Sigmoid colon (tissue), 6 donors: ENCODE measurements at regions not wholly inside any gene's neighbourhood (a gene's known extent, or its start where the extent isn't known, plus 50 kb on each side); places are given as distances from the start of the nearest gene placed in this dataset.

ENCODE experiments used
- DNase-seq: peaks from one replicate; pipeline ENCODE4 v3.0.0-alpha.2; 2019
- H3K27ac ChIP-seq, 4 donors: fragments of 200-600 bp; sonication (generic); one replicate each; pipeline ENCODE4 v1.5.1; 2016 to 2019; ENCODE audit warnings: mild to moderate bottlenecking in 1 of 4
- H3K27me3 ChIP-seq, 3 donors: fragments of 200-600 bp; sonication (generic); one replicate each; pipeline ENCODE4 v1.5.1; 2019; ENCODE audit warnings: mild to moderate bottlenecking in 1 of 3
- H3K36me3 ChIP-seq, 4 donors: fragments of 200-600 bp; sonication (generic); one replicate each; pipeline ENCODE4 v1.5.1; 2016 to 2019
- H3K4me1 ChIP-seq, 4 donors: fragments of 200-600 bp; sonication (generic); one replicate each; pipeline ENCODE4 v1.5.1; 2017 to 2019
- H3K4me3 ChIP-seq, 4 donors: fragments of 200-600 bp; sonication (generic); one replicate each; pipeline ENCODE4 v1.5.1; 2017 to 2019; ENCODE audit warnings: mild to moderate bottlenecking in 2 of 4, moderate library complexity in 1 of 4
- H3K9me3 ChIP-seq, 4 donors: fragments of 200-600 bp in 3 of 4; sonication (generic) in 3 of 4; one replicate each; pipeline versions ENCODE4 v1.5.1 to v1.6.1; 2013 to 2019
- EP300 ChIP-seq, 4 donors: sonication (generic); formaldehyde crosslinking; IDR thresholded peaks; one replicate each; pipeline ENCODE4 v1.6.1; 2017; ENCODE audit warnings: antibody characterized with exemption in 4 of 4
- POLR2A ChIP-seq, 2 donors: fragments of 450-650 bp; IDR thresholded peaks; one replicate each; pipeline ENCODE4 v1.6.1; 2016; ENCODE audit warnings: antibody characterized with exemption in 2 of 2, mild to moderate bottlenecking in 2 of 2, moderate library complexity in 2 of 2
- POLR2AphosphoS5 ChIP-seq, 4 donors: sonication (generic); formaldehyde crosslinking; IDR thresholded peaks; one replicate each; pipeline ENCODE4 v1.6.1; 2017; ENCODE audit warnings: antibody characterized with exemption in 4 of 4
- whole genome bisulfite sequencing, 2 donors: extraction: QIAGEN DNeasy Blood & Tissue Kit; methylation state at CpG; one replicate each; pipeline ENCODE4 v1.1.7; 2013; 5-methylcytosine and 5-hydroxymethylcytosine counted together
- intact Hi-C: fragments of 100-400 bp; cut with DNase I; formaldehyde crosslinking; loops from one replicate; pipeline ENCODE4 v1.15.1; 2023
- TF ChIP-seq, protein P1 (sequence below), 4 experiments: fragments of 450-650 bp in 3 of 4; fragments of 200-600 bp in 1 of 4; IDR thresholded peaks; one replicate each; pipeline ENCODE4 v1.5.1; 2016 to 2019; ENCODE audit warnings: antibody characterized with exemption in 4 of 4, mild to moderate bottlenecking in 3 of 4, moderate library complexity in 2 of 4
- donor health status: healthy with polysubstance abuse.
- donor health status: healthy.

DNA sequence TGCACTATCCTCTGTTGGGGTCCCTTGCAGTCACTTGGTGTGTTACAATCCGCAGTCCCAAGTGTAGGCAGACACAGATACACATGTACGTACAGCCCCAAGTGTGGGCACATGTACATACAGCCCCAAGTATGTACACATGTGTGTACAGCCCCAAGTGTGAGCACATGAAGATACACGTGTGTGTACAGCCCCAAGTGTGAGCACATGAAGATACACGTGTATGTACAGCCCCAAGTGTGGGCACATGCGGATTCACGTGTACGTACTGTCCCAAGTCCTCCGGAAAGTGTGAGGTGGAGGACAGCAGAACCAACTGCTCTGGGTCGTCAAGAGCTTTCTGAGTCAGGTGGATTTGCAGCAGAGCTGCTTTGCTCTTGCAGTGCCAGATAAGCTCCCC, 440.0 kb downstream of the ZNF516 start:
- TF ChIP-seq EP300 (IDR thresholded peaks at IDR 0.05): no peak
- no peak for TF ChIP-seq POLR2A (IDR thresholded peaks at IDR 0.05)
- TF ChIP-seq, protein P1, sequence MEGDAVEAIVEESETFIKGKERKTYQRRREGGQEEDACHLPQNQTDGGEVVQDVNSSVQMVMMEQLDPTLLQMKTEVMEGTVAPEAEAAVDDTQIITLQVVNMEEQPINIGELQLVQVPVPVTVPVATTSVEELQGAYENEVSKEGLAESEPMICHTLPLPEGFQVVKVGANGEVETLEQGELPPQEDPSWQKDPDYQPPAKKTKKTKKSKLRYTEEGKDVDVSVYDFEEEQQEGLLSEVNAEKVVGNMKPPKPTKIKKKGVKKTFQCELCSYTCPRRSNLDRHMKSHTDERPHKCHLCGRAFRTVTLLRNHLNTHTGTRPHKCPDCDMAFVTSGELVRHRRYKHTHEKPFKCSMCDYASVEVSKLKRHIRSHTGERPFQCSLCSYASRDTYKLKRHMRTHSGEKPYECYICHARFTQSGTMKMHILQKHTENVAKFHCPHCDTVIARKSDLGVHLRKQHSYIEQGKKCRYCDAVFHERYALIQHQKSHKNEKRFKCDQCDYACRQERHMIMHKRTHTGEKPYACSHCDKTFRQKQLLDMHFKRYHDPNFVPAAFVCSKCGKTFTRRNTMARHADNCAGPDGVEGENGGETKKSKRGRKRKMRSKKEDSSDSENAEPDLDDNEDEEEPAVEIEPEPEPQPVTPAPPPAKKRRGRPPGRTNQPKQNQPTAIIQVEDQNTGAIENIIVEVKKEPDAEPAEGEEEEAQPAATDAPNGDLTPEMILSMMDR (IDR thresholded peaks at IDR 0.05): no peak
- TF ChIP-seq POLR2AphosphoS5 (IDR thresholded peaks at IDR 0.05): no peak
- H3K9me3 ChIP-seq: peaks cover 0 to 4% (median 0%) of the 10 kb centered on the region in 4 donors
- intact Hi-C loops: no loop called here
- no peaks in the 10 kb centered on the region for H3K36me3 ChIP-seq
- DNase-seq: no peak
- H3K27me3 ChIP-seq: no peaks in the 10 kb centered on the region
- H3K4me3 ChIP-seq: no peak overlapping the region
- H3K27ac ChIP-seq: no peak overlapping the region
- 92 to 95% methylated on average over 9 of the region's 9 CpGs for WGBS, 2 donors
- peaks cover 0 to 18% (median 12%) of the 10 kb centered on the region in 4 donors for H3K4me1 ChIP-seq

- H3K36me3 ChIP-seq: no peaks in the 10 kb centered on the region
- 65 to 76% methylated on average over 5 of the region's 5 CpGs for WGBS, 2 donors
- H3K4me1 ChIP-seq: peaks cover 0 to 18% (median 12%) of the 10 kb centered on the region in 4 donors
- no peak for DNase-seq
- no peaks in the 10 kb centered on the region for H3K27me3 ChIP-seq
- intact Hi-C loops: no loop called here
- H3K4me3 ChIP-seq: no peak overlapping the region
- TF ChIP-seq POLR2AphosphoS5 (IDR thresholded peaks at IDR 0.05): no peak
- TF ChIP-seq, protein P1 (IDR thresholded peaks at IDR 0.05): no peak
- H3K27ac ChIP-seq: no peak overlapping the region
- no peaks in the 10 kb centered on the region for H3K9me3 ChIP-seq
Measured at GRCh38 chr18:76054156-76054555, 440.9 kb downstream of the ZNF516 start.

- Histone ChIP-seq H3K27me3 (no peaks in the 10 kb centered on the region), H3K27ac (no peak overlapping the region), H3K4me1 (peaks cover 0 to 18% (median 12%) of the 10 kb centered on the region in 4 donors), H3K4me3 (no peak overlapping the region), H3K9me3 (no peaks in the 10 kb centered on the region), H3K36me3 (no peaks in the 10 kb centered on the region)
- TF ChIP-seq, protein P1 (IDR thresholded peaks at IDR 0.05): no peak
- no peak for TF ChIP-seq POLR2A (IDR thresholded peaks at IDR 0.05)
- TF ChIP-seq EP300 (IDR thresholded peaks at IDR 0.05): no peak
- TF ChIP-seq POLR2AphosphoS5 (IDR thresholded peaks at IDR 0.05): no peak
- no peak for DNase-seq
- WGBS, 2 donors: 94 to 95% methylated on average over 8 of the region's 8 CpGs
- intact Hi-C loops: no loop called here
Measured at GRCh38 chr18:76053551-76053950, 441.5 kb downstream of the ZNF516 start.

DNA sequence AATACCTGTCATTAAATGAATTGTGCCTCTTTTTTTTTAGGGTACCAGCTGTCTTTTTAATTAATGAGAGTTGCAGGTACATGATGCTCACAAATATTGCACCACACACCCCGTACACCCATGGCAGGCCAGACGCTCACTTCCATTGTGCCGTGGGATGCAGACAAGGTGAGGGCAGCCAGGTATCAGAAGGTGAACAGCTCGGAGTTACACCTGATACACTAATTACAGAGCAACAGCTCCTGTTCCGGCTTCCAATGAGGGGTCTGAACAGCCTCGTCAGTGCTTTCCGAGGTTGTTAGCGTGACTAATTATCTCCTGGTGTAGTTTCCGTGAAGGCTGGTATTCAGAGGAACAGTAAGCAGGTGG, 442.8 kb downstream of the ZNF516 start:
- no peaks in the 10 kb centered on the region for H3K27me3 ChIP-seq
- DNase-seq: no peak
- H3K4me1 ChIP-seq: peaks cover 0 to 18% (median 12%) of the 10 kb centered on the region in 4 donors
- H3K27ac ChIP-seq: no peak overlapping the region
- H3K4me3 ChIP-seq: no peak overlapping the region
- intact Hi-C loops: no loop called here
- no peaks in the 10 kb centered on the region for H3K36me3 ChIP-seq
- no peaks in the 10 kb centered on the region for H3K9me3 ChIP-seq
- TF ChIP-seq POLR2AphosphoS5 (IDR thresholded peaks at IDR 0.05) (no peak), EP300 (IDR thresholded peaks at IDR 0.05) (no peak), POLR2A (IDR thresholded peaks at IDR 0.05) (no peak)
- TF ChIP-seq, protein P1 (IDR thresholded peaks at IDR 0.05): no peak
- 85 to 90% methylated on average over 9 of the region's 9 CpGs for WGBS, 2 donors
